K562 (cell line): ENCODE measurements at regions not wholly inside any gene's neighbourhood (a gene's known extent, or its start where the extent isn't known, plus 50 kb on each side); places are given as distances from the start of the nearest gene placed in this dataset.

Experiments
- EZH2 ChIP-seq: IDR thresholded peaks from 2 replicates; pipeline ENCODE4 v1.6.1; 2012; ENCODE audit warnings: low read depth, mild to moderate bottlenecking, inconsistent platforms, low read length, borderline replicate concordance
- POLR2A ChIP-seq: fragments of 450-650 bp; conservative IDR thresholded peaks from 2 replicates; pipeline ENCODE4 v1.6.1; 2016
- POLR2AphosphoS5 ChIP-seq: IDR thresholded peaks from 2 replicates; pipeline ENCODE4 v1.6.1; 2011; ENCODE audit warnings: mild to moderate bottlenecking, low read depth, low read length, moderate library complexity; ENCODE audit not compliant: control insufficient read depth, insufficient read depth
- RBM25 ChIP-seq: fragments of 200-400 bp; formaldehyde crosslinking; IDR thresholded peaks from 2 replicates; pipeline ENCODE4 v1.6.1; 2018; ENCODE audit warnings: low read length, low read depth, moderate library complexity; ENCODE audit not compliant: severe bottlenecking
- SRSF9 ChIP-seq: fragments of 200-400 bp; formaldehyde crosslinking; IDR thresholded peaks from 2 replicates; pipeline ENCODE4 v1.6.1; 2017; ENCODE audit warnings: low read depth, low read length, borderline replicate concordance
- STAG1 ChIP-seq: sonication (generic); formaldehyde crosslinking; IDR thresholded peaks from 2 replicates; pipeline ENCODE4 v1.5.0; 2020; ENCODE audit warnings: missing genetic modification reagents, borderline replicate concordance
- TBP ChIP-seq: optimal IDR thresholded peaks from 2 replicates; pipeline ENCODE3; 2011; ENCODE audit warnings: low read depth, low read length, improper control_type of control experiment
- ZBTB8A ChIP-seq: fragments of 450-650 bp; IDR thresholded peaks from 2 replicates; pipeline ENCODE4 v1.6.1; 2018; ENCODE audit warnings: mild to moderate bottlenecking, moderate library complexity; ENCODE audit not compliant: partially characterized antibody
- TF ChIP-seq, protein P1 (sequence below), 3 experiments: IDR thresholded peaks in 2 of 3; conservative IDR thresholded peaks in 1 of 3; 2 replicates each; pipeline ENCODE4 v1.5.1; 2011 to 2012; ENCODE audit warnings: low read length in 3 of 3, mild to moderate bottlenecking in 3 of 3, control low read depth in 2 of 3, improper control_type of control experiment in 1 of 3, inconsistent platforms in 1 of 3, low read depth in 1 of 3, mixed read lengths in 1 of 3, moderate library complexity in 1 of 3; ENCODE audit not compliant: insufficient read depth in 2 of 3
- TF ChIP-seq, protein P2 (sequence below): sonication (generic); formaldehyde crosslinking; IDR thresholded peaks from 2 replicates; pipeline ENCODE4 v1.8.0; 2022; ENCODE audit warnings: missing genetic modification reagents, mild to moderate bottlenecking, moderate library complexity, borderline replicate concordance
- TF ChIP-seq, protein P3 (sequence below): fragments of 250-450 bp; sonication (Bioruptor Pico); IDR thresholded peaks from 2 replicates; pipeline ENCODE4 v1.8.0; 2021; ENCODE audit warnings: mild to moderate bottlenecking, moderate library complexity

GRCh38 chr5:96155147-96155546 is 193.5 kb upstream of the ELL2 start:
- TF ChIP-seq RBM25 = no peak
- TF ChIP-seq TBP = no peak
- TF ChIP-seq, protein P1, sequence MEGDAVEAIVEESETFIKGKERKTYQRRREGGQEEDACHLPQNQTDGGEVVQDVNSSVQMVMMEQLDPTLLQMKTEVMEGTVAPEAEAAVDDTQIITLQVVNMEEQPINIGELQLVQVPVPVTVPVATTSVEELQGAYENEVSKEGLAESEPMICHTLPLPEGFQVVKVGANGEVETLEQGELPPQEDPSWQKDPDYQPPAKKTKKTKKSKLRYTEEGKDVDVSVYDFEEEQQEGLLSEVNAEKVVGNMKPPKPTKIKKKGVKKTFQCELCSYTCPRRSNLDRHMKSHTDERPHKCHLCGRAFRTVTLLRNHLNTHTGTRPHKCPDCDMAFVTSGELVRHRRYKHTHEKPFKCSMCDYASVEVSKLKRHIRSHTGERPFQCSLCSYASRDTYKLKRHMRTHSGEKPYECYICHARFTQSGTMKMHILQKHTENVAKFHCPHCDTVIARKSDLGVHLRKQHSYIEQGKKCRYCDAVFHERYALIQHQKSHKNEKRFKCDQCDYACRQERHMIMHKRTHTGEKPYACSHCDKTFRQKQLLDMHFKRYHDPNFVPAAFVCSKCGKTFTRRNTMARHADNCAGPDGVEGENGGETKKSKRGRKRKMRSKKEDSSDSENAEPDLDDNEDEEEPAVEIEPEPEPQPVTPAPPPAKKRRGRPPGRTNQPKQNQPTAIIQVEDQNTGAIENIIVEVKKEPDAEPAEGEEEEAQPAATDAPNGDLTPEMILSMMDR (IDR thresholded peaks at IDR 0.05 in 2 of 3, conservative IDR thresholded peaks at IDR 0.05 in 1 of 3; ENCODE audit: insufficient read depth in 2 of 3, low read depth in 1 of 3, low read length in 3 of 3) = no peak
- no peak for TF ChIP-seq STAG1
- TF ChIP-seq SRSF9 = no peak
- no peak for TF ChIP-seq POLR2AphosphoS5
- TF ChIP-seq, protein P2, sequence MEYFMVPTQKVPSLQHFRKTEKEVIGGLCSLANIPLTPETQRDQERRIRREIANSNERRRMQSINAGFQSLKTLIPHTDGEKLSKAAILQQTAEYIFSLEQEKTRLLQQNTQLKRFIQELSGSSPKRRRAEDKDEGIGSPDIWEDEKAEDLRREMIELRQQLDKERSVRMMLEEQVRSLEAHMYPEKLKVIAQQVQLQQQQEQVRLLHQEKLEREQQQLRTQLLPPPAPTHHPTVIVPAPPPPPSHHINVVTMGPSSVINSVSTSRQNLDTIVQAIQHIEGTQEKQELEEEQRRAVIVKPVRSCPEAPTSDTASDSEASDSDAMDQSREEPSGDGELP (CRISPR knock-in tag) = no peak
- TF ChIP-seq ZBTB8A = no peak
- no peak for TF ChIP-seq EZH2
- TF ChIP-seq, protein P3, sequence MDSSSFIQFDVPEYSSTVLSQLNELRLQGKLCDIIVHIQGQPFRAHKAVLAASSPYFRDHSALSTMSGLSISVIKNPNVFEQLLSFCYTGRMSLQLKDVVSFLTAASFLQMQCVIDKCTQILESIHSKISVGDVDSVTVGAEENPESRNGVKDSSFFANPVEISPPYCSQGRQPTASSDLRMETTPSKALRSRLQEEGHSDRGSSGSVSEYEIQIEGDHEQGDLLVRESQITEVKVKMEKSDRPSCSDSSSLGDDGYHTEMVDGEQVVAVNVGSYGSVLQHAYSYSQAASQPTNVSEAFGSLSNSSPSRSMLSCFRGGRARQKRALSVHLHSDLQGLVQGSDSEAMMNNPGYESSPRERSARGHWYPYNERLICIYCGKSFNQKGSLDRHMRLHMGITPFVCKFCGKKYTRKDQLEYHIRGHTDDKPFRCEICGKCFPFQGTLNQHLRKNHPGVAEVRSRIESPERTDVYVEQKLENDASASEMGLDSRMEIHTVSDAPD (CRISPR knock-in tag) = no peak
- TF ChIP-seq POLR2A = no peak
